Fibroblast of peridontal ligament (primary cell): ENCODE measurements at regions not wholly inside any gene's neighbourhood (a gene's known extent, or its start where the extent isn't known, plus 50 kb on each side); places are given as distances from the start of the nearest gene placed in this dataset.
A peak's percentile ranks its signal among the peaks of the same experiment; 100 is the strongest.

Experiments
- DNase-seq: peaks from one replicate; pipeline ENCODE4 v3.0.0-alpha.2; 2010; ENCODE audit errors: extremely low read depth

DNA sequence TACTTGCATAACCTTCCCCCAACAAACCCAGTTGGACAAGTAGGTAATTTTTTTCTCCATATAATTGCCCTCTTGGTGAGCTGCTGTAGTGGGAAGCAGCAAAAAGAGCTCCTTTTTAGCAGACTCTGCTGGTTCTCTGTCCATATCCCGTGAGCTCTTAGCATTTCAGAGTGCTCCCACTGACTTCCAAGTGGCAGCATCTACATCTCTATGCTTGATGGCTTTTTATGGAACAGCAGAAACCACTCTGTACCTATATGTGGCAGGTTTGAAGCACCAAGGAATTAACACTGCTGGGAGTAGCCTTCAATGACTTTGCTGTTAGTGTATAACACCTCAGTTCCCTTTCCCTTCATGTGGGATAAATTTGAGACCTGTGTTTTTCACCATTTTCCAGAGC lies 168.4 kb upstream of the NHS start:
- no peak for DNase-seq

DNA sequence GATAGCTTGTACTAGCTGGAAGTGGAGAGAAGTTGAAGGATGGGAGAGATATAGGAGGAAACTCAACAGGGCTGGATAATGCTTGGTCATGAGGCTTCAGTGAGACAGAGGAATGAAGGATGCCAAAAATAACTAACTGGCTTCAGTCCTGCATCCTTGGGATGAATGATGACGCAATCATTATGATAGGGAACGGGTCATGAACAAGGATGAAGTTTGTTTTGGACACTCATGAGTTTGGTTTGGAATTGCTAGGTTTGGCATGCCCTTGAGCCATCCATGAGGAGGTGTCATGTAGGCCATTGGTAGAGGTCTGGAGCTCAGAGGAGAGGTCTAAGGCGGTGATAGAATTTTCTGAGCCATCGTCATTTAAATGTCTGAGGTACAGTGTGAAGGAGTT lies 160.0 kb upstream of the NHS start:
- no peak for DNase-seq

DNA sequence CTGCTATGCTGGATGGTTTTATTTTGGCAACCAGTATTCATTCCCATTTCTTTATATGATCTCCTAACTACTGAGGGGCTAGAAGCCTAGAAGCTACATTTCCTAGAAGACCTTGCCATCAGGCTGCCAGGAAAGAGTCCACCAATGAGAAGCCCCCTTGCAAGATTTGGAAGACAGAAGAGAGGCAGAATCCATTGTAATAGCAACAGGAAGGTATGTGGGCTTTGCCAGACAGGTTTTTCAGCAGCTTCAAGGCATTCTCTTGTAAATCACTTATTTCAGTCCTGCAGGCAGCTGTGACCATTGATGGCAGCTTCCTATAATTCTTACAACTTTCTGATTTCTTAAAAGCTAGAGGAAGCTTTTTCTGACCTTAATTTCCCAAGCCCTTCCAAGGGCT lies 148.3 kb upstream of the NHS start:
- no peak for DNase-seq

DNA sequence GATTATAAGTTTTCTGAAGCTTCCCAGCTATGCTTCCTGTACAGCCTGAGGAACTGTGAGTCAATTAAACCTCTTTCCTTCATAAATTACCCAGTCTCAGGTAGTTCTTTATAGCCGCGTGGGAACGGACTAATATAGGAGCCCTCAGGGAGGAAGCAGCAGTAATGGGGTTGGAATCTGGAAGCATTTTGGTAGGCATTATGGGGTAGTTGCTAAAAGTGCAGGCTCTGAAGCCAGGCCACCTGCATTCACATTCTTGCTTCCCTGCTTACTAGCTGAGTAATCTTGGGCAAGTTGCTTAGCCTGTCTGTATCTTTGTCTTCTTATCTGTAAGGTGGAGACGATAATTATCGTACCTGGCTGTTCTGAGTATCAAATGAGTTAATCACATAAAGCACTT lies 137.9 kb upstream of the NHS start:
- no peak for DNase-seq

DNA sequence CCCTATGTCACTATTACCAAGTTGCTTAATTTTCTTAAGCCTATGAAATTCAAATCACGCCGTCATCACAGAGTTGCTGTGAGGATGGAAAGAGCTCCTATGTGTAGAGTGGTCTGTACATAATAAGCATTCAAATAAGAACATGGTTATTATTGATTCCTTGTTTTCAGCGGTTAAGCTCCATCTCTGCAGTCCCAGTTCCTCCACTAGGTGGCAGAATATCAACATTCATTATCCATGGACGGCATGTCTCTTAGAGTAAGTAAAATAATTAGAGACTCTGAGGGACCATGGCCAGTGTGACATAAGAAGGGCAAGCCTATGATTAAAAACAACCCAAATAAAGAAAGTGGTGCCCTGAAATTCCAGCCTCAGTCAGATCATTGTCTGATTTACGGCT lies 132.5 kb upstream of the NHS start:
- peak; percentile 74 for DNase-seq

- no peak for DNase-seq
These were observed 127.9 kb upstream of the NHS start for GRCh38 chrX:17247144-17247543.

- no peak for DNase-seq
These were observed 112.9 kb upstream of the NHS start for GRCh38 chrX:17262123-17262522.

DNA sequence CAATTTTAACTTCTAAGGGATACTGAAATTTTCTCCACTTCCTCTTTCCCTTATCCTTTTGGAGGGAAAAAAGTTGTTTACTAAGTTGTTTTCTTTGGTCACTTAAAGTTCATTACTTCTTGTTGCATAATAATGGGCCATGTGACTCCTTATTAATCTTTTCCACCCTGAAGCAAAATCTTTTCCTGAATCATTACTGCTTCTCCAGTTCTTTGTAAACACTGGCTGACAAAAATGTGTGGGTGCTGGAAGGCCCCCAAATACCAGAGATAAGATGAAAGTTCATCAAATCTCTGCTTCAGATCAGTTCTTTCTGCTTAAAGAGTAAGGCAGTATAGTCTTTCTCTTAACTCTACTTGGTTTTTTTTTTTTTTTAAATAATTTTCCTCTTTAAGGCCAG lies 108.9 kb upstream of the NHS start:
- DNase-seq: peak; percentile 0

GRCh38 chrX:17278961-17279360 lies 96.0 kb upstream of the NHS start:
- DNase-seq: no peak

DNA sequence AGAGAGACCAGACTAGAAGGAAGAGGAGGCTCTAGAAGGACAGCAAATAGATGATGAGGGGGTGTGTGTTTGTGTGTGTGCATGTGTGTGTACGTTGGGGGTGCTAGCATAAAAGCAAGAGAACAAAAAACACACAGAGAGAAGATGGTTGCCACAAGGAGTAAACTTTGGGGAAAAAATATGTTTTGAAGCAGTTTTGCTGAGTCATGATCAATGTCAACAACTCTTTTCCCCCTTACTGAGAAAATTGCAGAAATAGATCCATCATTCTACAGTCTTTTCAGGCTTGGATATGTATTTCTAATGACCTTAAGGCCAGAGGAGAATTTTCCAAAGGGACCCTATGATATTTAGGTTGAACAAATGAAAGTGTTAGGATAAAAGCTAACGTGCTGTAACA lies 89.0 kb upstream of the NHS start:
- no peak for DNase-seq

GRCh38 chrX:17291171-17291900 lies 83.7 kb upstream of the NHS start:
- DNase-seq: no peak

GRCh38 chrX:17292111-17292527 lies 82.9 kb upstream of the NHS start:
- no peak for DNase-seq

DNA sequence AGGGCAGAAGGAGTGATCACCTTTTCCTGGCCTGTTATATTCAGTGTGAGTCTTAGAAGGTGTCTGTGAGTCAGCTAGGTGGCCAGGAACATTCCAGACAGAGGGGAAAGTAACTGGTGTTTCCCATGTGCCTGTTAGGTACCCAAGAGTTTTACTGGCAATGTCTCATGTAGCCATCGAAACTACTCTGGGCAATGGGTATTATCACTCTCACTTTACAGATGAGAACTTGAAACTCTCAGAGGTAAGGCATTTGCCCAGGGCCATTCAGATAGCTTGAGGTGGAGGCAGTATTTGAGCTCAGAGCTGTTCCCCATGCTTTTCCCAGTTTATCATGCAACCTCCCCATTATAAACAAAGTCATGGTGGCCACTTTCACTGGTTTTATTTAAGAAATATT lies 80.4 kb upstream of the NHS start:
- DNase-seq: no peak

GRCh38 chrX:17295791-17296190 lies 79.2 kb upstream of the NHS start:
- DNase-seq: no peak

GRCh38 chrX:17298564-17298963 lies 76.4 kb upstream of the NHS start:
- no peak for DNase-seq

DNA sequence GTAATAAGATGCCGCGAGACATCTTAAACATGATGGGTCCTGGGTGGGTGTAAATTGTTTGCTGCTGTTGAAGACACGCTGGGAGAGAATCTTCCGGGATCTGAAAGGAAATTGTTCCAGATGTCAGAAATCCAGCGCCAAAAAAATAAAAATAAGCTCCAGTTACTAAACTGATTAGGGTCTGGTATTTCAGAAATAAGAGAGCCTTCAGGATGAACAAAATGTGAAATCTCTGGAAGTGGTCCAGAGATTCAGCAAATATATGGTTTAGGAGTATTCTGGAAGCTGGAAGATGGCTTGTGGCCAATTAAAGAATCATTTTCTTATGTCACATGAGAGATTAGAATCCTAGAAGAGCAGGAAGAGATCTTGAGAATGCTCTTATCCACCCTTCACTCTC lies 75.8 kb upstream of the NHS start:
- peak; percentile 23 for DNase-seq

- no peak for DNase-seq
These were observed 51.6 kb upstream of the NHS start for GRCh38 chrX:17323397-17323796.
